ENCODE measurements at regions not wholly inside any gene's neighbourhood (a gene's known extent, or its start where the extent isn't known, plus 50 kb on each side); places are given as distances from the start of the nearest gene placed in this dataset.

DNA sequence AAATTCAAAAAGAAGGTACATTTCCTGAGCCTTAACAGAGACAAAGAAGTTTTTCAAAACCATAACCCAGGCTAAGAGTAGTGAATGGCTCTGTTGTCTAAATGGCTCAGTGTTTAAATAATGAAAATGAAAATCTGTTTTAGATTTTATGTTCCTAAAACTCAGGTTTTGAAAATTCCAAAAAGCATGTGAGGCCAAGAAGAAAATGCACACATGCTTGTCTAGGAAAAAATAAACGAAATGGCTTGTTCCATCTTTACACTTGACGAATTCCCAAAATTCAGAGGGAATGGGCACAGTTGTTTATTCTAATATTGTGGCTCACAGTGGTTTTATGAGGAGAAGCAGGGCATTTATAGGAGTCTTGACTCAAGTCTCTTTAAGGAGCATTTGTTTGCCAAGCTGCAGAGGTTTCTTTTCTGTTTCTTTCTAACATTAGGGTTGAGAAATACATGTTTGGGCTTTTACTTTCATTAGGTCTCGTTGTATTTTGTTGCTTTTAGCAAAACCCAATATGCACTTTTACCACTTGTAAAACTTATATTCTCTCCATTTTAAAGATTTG is 527.6 kb upstream of the ANKRD30A start:
- Histone ChIP-seq H3K23ac (ENCODE audit: low read depth, low read length) (no peak overlapping the region), H3K36me3 (ENCODE audit: control insufficient read depth, insufficient read depth, low read length) (no peaks in the 10 kb centered on the region), H3K9ac (ENCODE audit: low read depth, low read length) (no peak overlapping the region), H2BK20ac (ENCODE audit: low read depth, low read length) (no peak overlapping the region), H2AK9ac (replicated peaks; ENCODE audit: low read depth, low read length, poor library complexity) (no peak overlapping the region), H3K4ac (ENCODE audit: low read depth, low read length) (no peak overlapping the region), H2AK5ac (ENCODE audit: low read depth, low read length) (no peak overlapping the region), H4K20me1 (ENCODE audit: insufficient read depth, low read length) (no peaks in the 10 kb centered on the region), H3K79me1 (ENCODE audit: low read depth in 1 of 2, low read length in 2 of 2) (no peaks in the 10 kb centered on the region), H3K9me3 (ENCODE audit: control insufficient read depth, insufficient read depth, low read length) (no peaks in the 10 kb centered on the region), H4K91ac (ENCODE audit: insufficient read depth, low read depth, low read length) (no peak overlapping the region), H3K4me2 (ENCODE audit: low read depth, low read length) (no peak overlapping the region), H3K18ac (ENCODE audit: low read depth, low read length) (no peak overlapping the region), H3K56ac (ENCODE audit: extremely low read depth, insufficient read depth, low read length) (no peak overlapping the region), H2BK15ac (ENCODE audit: low read depth, low read length) (no peak overlapping the region), H3K27me3 (ENCODE audit: control insufficient read depth, insufficient read depth, low read length) (no peaks in the 10 kb centered on the region), H3K4me1 (ENCODE audit: control insufficient read depth, insufficient read depth, low read length) (peaks cover 2% of the 10 kb centered on the region; the same call in 1 of the 2 replicates), H4K8ac (ENCODE audit: low read depth in 2 of 2, low read length in 2 of 2) (no peak overlapping the region), H4K5ac (ENCODE audit: low read depth, low read length) (no peak overlapping the region), H3K9me1 (ENCODE audit: insufficient read depth, low read length) (0 out of 2 replicates have a peak, but pooled peaks cover 2% of the 10 kb centered on the region), H3K4me3 (ENCODE audit: insufficient read depth, low read depth, low read length) (no peak overlapping the region), H2AFZ (replicated peaks; ENCODE audit: low read length, poor library complexity) (no peak overlapping the region), H2BK120ac (ENCODE audit: low read depth, low read length) (no peak overlapping the region), H2BK5ac (ENCODE audit: low read depth, low read length, poor library complexity, severe bottlenecking) (no peak overlapping the region), H3K27ac (ENCODE audit: insufficient read depth, low read length) (no peak overlapping the region), H3K14ac (replicated peaks; ENCODE audit: low read depth, low read length) (no peak overlapping the region)
- no peak for TF ChIP-seq BHLHE40 (IDR thresholded peaks at IDR 0.05; ENCODE audit: low read depth, low read length)
- TF ChIP-seq RFX5 (IDR thresholded peaks at IDR 0.05; ENCODE audit: low read depth, low read length), result no peak
- TF ChIP-seq POLR2A (IDR thresholded peaks at IDR 0.05; ENCODE audit: low read depth, low read length), result no peak
- no peak for TF ChIP-seq RCOR1 (IDR thresholded peaks at IDR 0.05; ENCODE audit: insufficient replicate concordance, low read length)
- ATAC-seq (ENCODE audit: low read depth) (no peak), DNase-seq (no peak)
- in situ Hi-C loops (cut with MboI; ENCODE audit: low sequenced_read_pairs), result no loop called here
- 90% methylated on average over 2 of the region's 3 CpGs; no CpG with 5 or more reads in 1 of the 2 experiments for WGBS, 2 experiments (ENCODE audit: extremely low coverage in 2 of 2, insufficient read length in 1 of 2)
- CTCF ChIA-PET, result no interaction called here
- no TSS peak for BruUV-seq (replicated peaks)
- dilution Hi-C loops (cut with HindIII; ENCODE audit: low sequenced_read_pairs, unreplicated experiment), result no loop called here
- intact Hi-C loops (cut with micrococcal nuclease), result no loop called here
- POLR2A ChIA-PET (ENCODE audit: unreplicated experiment), result no interaction called here

Measured in IMR-90 (cell line).